SK-N-SH treated with all-trans-retinoic acid at 6 μM for 48 hours (cell line): ENCODE measurements at regions not wholly inside any gene's neighbourhood (a gene's known extent, or its start where the extent isn't known, plus 50 kb on each side); places are given as distances from the start of the nearest gene placed in this dataset.

ENCODE experiments used
- ATAC-seq: fragments of 200-7000 bp; cut with Tn5 transposase; 3 replicates; pipeline ENCODE4 v1.9.1; 2020; ENCODE audit warnings: mild to moderate bottlenecking, moderate library complexity
- ARNTL ChIP-seq: fragments of 450-650 bp; formaldehyde crosslinking; IDR thresholded peaks from 2 replicates; pipeline ENCODE4 v1.5.0; 2020; ENCODE audit warnings: low read depth, mild to moderate bottlenecking, moderate library complexity, borderline replicate concordance
- BACH2 ChIP-seq: fragments of 250-450 bp; sonication (Bioruptor Pico); IDR thresholded peaks from 2 replicates; pipeline ENCODE4 v1.9.0; 2021; ENCODE audit warnings: mild to moderate bottlenecking, borderline replicate concordance
- CSDC2 ChIP-seq: fragments of 250-450 bp; sonication (Bioruptor Pico); IDR thresholded peaks from 2 replicates; pipeline ENCODE4 v1.5.0; 2020; ENCODE audit warnings: mild to moderate bottlenecking, moderate library complexity
- CSRNP3 ChIP-seq: fragments of 250-450 bp; sonication (Bioruptor Pico); IDR thresholded peaks from 2 replicates; pipeline ENCODE4 v1.5.1; 2021; ENCODE audit warnings: mild to moderate bottlenecking, moderate library complexity
- ESRRG ChIP-seq: fragments of 250-450 bp; sonication (Bioruptor Pico); IDR thresholded peaks from 2 replicates; pipeline ENCODE4 v1.6.1; 2021; ENCODE audit warnings: mild to moderate bottlenecking
- ISL1 ChIP-seq: fragments of 250-450 bp; sonication (Bioruptor Pico); IDR thresholded peaks from 2 replicates; pipeline ENCODE4 v2.1.2; 2022; ENCODE audit warnings: mild to moderate bottlenecking, moderate library complexity
- POU6F1 ChIP-seq: fragments of 250-450 bp; sonication (Bioruptor Pico); IDR thresholded peaks from 2 replicates; pipeline ENCODE4 v1.8.0; 2021; ENCODE audit warnings: low read depth, mild to moderate bottlenecking, moderate library complexity, borderline replicate concordance
- PPARA ChIP-seq: fragments of 250-450 bp; sonication (Bioruptor Pico); IDR thresholded peaks from 2 replicates; pipeline ENCODE4 v1.5.0; 2020; ENCODE audit warnings: mild to moderate bottlenecking, borderline replicate concordance
- SNAI2 ChIP-seq: fragments of 250-450 bp; sonication (Bioruptor Pico); IDR thresholded peaks from 2 replicates; pipeline ENCODE4 v1.5.0; 2020; ENCODE audit warnings: mild to moderate bottlenecking, moderate library complexity
- TCF4 ChIP-seq: fragments of 250-450 bp; sonication (Bioruptor Pico); IDR thresholded peaks from 2 replicates; pipeline ENCODE4 v1.8.0; 2021; ENCODE audit warnings: mild to moderate bottlenecking, moderate library complexity, borderline replicate concordance
- TSHZ2 ChIP-seq: fragments of 250-450 bp; sonication (Bioruptor Pico); IDR thresholded peaks from 2 replicates; pipeline ENCODE4 v1.5.0; 2020; ENCODE audit warnings: mild to moderate bottlenecking, moderate library complexity
- ZC3H10 ChIP-seq: fragments of 250-450 bp; sonication (Bioruptor Pico); IDR thresholded peaks from 2 replicates; pipeline ENCODE4 v1.5.1; 2021; ENCODE audit warnings: mild to moderate bottlenecking, moderate library complexity
- ZFP3 ChIP-seq: fragments of 250-450 bp; sonication (Bioruptor Pico); IDR thresholded peaks from 2 replicates; pipeline ENCODE4 v1.5.0; 2020; ENCODE audit warnings: mild to moderate bottlenecking, moderate library complexity
- ZFP30 ChIP-seq: fragments of 450-650 bp; formaldehyde crosslinking; IDR thresholded peaks from 2 replicates; pipeline ENCODE4 v1.5.0; 2022; ENCODE audit warnings: mild to moderate bottlenecking, moderate library complexity
- ZNF565 ChIP-seq: fragments of 450-650 bp; formaldehyde crosslinking; conservative IDR thresholded peaks from 2 replicates; pipeline ENCODE4 v1.5.0; 2020; ENCODE audit warnings: low read depth, mild to moderate bottlenecking, moderate library complexity
- ZNF70 ChIP-seq: fragments of 450-650 bp; formaldehyde crosslinking; IDR thresholded peaks from 2 replicates; pipeline ENCODE4 v1.5.0; 2020; ENCODE audit warnings: mild to moderate bottlenecking, moderate library complexity
- ZNF8 ChIP-seq: fragments of 450-650 bp; formaldehyde crosslinking; IDR thresholded peaks from 2 replicates; pipeline ENCODE4 v1.5.0; 2020; ENCODE audit warnings: mild to moderate bottlenecking, moderate library complexity
- TF ChIP-seq, protein P1 (sequence below): fragments of 250-450 bp; sonication (Bioruptor Pico); IDR thresholded peaks from 2 replicates; pipeline ENCODE4 v1.8.0; 2020; ENCODE audit warnings: mild to moderate bottlenecking, moderate library complexity, borderline replicate concordance

DNA sequence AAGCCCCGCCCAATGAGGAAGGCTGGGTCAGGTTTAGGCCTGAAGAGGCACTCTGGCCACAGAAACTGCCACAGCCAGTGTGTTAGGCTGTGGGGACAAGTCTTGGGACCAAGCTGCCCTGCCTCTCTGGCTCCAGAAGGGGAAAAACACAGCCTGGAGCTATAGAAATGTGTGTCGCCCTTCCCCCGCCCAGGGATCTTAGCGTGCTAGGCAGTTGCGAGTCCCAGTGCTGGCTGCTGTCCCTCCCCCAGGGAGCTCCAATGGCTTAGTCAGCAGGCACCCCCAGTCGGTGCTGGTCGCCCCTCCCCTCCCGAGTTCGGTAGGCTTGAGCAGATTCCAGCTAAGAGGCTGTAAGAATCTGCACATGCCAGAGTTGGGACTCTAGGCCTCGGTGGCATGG lies 99.5 kb upstream of the API5 start:
- no peak for TF ChIP-seq ZFP30
- TF ChIP-seq TCF4 = no peak
- TF ChIP-seq ZNF70 = no peak
- ATAC-seq = no peak

GRCh38 chr11:43214471-43214870 lies 97.3 kb upstream of the API5 start:
- TF ChIP-seq TCF4 = no peak
- TF ChIP-seq ZNF565 = no peak
- no peak for TF ChIP-seq ESRRG (CRISPR knock-in tag)
- TF ChIP-seq SNAI2 (CRISPR knock-in tag) = no peak
- no peak for TF ChIP-seq POU6F1 (CRISPR knock-in tag)
- no peak for TF ChIP-seq ISL1 (CRISPR knock-in tag)
- TF ChIP-seq PPARA (CRISPR knock-in tag) = no peak
- ATAC-seq = no peak

DNA sequence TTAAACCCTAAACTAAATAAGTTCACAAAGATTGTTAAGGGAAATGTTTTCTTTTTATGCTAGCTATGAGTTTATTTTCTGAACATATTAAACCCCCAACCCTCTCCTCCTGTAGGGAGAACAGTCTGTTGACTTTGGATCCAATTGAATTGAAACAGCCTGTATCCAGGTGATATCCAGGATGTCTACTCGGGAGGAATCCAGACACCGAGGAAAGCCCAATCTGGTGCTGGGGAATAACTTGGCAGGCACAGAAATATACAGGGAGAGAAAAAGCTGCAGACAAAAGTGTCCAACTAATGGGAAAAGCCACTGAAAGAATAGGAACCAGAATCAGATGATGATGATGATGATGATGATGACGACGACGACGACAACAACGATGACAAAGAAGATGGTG lies 93.9 kb upstream of the API5 start:
- no peak for ATAC-seq
- TF ChIP-seq ARNTL (CRISPR knock-in tag) = no peak
- no peak for TF ChIP-seq CSRNP3 (CRISPR knock-in tag)
- no peak for TF ChIP-seq SNAI2 (CRISPR knock-in tag)
- no peak for TF ChIP-seq CSDC2
- no peak for TF ChIP-seq TSHZ2
- TF ChIP-seq, protein P1, sequence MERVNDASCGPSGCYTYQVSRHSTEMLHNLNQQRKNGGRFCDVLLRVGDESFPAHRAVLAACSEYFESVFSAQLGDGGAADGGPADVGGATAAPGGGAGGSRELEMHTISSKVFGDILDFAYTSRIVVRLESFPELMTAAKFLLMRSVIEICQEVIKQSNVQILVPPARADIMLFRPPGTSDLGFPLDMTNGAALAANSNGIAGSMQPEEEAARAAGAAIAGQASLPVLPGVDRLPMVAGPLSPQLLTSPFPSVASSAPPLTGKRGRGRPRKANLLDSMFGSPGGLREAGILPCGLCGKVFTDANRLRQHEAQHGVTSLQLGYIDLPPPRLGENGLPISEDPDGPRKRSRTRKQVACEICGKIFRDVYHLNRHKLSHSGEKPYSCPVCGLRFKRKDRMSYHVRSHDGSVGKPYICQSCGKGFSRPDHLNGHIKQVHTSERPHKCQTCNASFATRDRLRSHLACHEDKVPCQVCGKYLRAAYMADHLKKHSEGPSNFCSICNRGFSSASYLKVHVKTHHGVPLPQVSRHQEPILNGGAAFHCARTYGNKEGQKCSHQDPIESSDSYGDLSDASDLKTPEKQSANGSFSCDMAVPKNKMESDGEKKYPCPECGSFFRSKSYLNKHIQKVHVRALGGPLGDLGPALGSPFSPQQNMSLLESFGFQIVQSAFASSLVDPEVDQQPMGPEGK (CRISPR knock-in tag) = no peak
- no peak for TF ChIP-seq ESRRG (CRISPR knock-in tag)
- TF ChIP-seq ZFP3 (CRISPR knock-in tag) = no peak
- TF ChIP-seq ZNF8 (CRISPR knock-in tag) = no peak
- no peak for TF ChIP-seq PPARA (CRISPR knock-in tag)
- no peak for TF ChIP-seq ZNF70
- no peak for TF ChIP-seq POU6F1 (CRISPR knock-in tag)
- no peak for TF ChIP-seq ZC3H10 (CRISPR knock-in tag)
- no peak for TF ChIP-seq BACH2 (CRISPR knock-in tag)
- no peak for TF ChIP-seq ISL1 (CRISPR knock-in tag)
- TF ChIP-seq, all 23 proteins: peak for 0

DNA sequence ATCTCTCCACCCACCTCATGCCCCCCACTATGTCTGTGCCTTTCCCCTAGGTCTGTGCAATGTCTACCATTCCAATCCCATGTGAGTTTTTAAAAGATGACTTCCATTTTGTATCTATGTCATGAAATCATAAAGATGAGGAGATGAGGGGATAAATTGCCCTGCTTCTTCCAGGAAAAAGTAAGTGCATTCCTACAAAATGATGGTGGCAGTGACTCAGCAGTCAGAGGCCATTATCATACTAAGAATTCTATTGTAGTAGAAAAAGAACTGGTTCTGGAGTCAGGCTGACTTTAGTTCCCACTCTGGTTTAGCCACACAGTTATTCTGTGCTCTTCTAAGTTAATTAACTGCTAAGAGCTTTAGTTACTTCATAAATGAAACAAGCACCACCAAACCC lies 89.6 kb upstream of the API5 start:
- ATAC-seq = no peak

More for the DNA sequence above, 89.6 kb upstream of the API5 start:
- TF ChIP-seq CSRNP3 (CRISPR knock-in tag) (no peak), ZFP3 (CRISPR knock-in tag) (no peak), ZNF565 (no peak), ISL1 (CRISPR knock-in tag) (peak; percentile 78)
- TF ChIP-seq, all 23 proteins: peak for 1
